GM21381 (cell line): ENCODE measurements at regions not wholly inside any gene's neighbourhood (a gene's known extent, or its start where the extent isn't known, plus 50 kb on each side); places are given as distances from the start of the nearest gene placed in this dataset.
"Not testable (repeated sequence)": the region's sequence is repeated elsewhere in the genome, so short reads cannot be mapped to it uniquely, and the experiment has no call there.

Source experiments
- ATAC-seq: cut with Tn5 transposase; IDR thresholded peaks from one replicate; pipeline ENCODE4 v1.9.1; 2021; ENCODE audit warnings: mild to moderate bottlenecking, moderate library complexity; ENCODE audit not compliant: unreplicated experiment

DNA sequence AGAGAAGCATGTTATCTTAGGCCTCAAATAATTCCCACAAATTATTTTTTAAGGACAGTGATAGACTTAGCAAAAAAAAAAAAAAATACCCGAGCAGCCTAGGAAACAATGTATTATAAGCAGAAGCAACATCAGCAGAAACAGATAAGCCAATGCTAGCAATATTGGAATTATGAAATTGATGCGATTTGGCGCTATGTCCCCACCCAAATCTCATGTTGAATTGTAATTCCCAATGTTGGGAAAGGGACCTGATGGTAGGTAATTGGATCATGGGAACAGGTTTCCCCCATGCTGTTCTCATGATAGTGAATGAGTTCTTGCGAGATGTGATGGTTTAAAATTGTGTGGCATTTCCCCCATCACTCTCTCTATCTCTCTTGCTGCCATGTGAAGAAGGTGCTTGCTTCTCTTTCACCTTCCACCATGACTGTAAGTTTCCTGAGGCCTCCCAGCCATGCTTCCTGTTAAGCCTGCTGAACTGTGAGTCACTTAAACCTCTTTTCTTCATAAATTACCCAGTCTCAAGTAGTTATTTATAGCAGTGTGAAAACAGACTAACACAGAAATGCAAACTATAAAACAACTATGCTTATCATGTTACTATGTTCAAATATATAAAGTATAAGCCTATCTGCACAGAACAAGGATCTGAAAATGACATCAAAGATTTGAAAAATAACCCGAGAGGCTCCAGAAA is 75.6 kb upstream of the HIVEP3 start:
- ATAC-seq = no peak

DNA sequence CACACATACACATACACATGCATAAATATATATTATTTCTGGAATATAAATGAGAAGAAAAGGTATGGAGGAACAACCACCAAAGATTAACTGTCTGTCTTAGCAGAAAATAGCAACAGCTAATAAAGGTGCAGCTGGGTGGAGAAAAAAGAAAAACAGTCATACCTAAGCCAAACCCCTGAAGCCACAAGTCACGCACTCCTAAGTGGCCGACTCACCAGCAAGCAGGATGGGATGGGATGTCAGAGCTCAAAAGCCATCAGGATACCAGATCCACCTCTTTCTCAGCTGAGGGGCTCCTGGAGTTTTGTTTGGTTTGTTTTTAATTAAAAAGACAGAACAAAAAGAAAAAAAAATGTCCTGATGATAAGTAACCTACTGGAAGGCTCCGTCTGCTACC is 64.7 kb upstream of the HIVEP3 start:
- no peak for ATAC-seq

- ATAC-seq = no peak
Measured at GRCh38 chr1:41981796-41982195, 63.1 kb upstream of the HIVEP3 start.

- ATAC-seq = no peak
Measured at GRCh38 chr1:41980827-41981653, 62.3 kb upstream of the HIVEP3 start.

DNA sequence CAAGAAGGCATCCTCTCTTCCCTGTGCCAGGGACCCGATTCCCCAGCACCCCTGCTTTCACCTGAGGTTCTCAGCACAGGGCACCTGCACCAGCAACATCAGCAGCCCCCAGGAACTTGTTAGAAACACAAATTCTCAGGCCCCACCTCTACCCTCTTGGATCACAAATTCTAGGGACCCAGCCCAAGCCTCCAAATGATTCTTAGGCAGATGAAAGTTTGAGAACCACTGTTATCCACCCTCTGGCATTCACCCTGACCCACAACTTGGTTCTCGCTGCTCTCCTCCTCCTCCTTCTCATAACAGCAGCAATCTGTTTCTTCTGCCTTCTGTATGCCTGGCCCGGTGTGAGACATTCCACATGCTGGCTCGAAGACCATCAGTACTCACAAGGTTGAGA is 60.3 kb upstream of the HIVEP3 start:
- ATAC-seq = no peak

- ATAC-seq = no peak
Measured at GRCh38 chr1:41977326-41977725, 58.6 kb upstream of the HIVEP3 start.

DNA sequence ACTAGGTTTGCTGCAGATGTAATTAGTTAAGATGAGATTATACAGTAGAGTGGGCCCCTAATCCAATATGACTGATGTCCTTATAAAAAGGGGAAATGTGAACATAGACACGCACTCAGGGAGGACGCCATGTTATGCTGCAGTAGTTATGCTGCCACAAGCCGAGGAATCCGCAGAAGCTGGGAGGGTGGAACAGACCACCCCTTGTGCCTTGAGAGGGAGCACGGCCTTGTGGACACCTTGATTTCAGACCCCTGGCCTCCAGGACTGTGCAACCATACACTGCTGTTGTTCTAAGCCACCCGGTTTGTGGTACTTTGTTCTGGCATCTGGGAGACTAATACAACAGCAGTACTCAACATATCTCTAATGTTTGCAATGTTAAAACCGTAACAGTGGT is 57.9 kb upstream of the HIVEP3 start:
- no peak for ATAC-seq

DNA sequence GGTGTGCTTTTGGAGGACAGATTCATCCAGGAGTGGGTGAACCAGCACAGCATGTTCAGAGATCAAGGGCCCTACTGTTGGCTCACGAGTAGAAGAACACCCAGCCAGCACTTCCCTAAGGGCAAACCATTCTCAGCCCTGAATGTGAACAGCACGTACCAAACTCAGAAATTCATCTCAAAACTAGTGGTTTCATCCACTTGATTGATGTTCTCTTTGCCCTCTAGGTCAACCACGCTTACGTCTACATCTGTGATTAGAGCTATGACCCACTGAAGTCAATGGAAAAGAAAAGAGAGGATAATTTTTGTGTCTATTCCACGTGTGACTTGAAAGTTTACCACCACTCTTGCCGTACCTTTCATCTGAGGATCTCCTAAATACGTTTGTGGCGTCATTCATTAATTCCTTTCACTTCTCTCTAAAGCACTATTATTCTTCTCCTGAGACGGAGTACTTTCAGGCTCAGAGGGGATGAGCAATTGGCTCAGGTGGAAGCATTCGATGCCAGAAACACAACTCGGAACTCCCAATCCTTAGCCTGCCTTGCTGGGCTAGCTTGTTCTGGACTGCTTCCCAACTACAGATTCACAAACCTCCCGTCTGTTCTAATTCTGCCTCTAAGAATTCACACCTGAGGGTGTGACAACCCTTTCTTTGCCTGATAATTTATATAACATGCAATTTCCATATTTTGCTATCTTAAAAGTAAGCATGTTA is 57.3 kb upstream of the HIVEP3 start:
- ATAC-seq = no peak

DNA sequence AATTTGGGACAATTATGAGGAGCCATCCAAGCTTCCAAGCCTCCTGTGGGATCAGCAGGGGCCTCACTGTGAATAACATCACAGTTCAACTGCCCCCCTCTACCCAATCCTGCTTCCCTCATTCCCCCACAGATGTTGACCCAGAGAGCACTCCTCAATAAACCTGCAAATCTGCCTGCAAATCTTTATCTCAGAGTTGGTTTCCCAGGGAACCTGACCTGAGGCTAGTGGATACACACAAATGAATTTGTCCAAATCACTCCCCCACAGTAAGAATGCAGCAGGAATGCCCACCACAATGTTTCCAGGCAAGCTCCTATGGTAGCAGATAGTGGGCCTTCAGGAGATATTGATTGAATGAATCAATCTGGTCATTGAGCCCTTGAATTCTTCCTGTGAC is 56.4 kb upstream of the HIVEP3 start:
- no peak for ATAC-seq

DNA sequence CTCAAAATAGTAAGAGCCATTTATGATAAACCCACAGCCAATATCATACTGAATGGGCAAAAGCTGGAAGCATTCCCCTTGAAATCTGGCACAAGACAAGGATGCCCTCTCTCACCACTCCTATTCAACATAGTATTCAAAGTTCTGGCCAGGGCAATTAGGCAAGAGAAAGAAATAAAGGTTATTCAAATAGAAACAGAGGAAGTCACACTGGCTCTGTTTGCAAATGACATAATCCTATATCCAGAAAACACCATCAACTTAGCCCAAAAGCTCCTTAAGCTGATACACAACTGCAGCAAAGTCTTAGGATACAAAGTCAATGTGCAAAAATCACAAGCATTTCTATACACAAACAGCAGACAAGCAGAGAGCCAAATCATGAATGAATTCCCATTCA is 49.8 kb upstream of the HIVEP3 start:
- ATAC-seq = not testable (repeated sequence)
